Caco-2 (cell line): ENCODE measurements at regions not wholly inside any gene's neighbourhood (a gene's known extent, or its start where the extent isn't known, plus 50 kb on each side); places are given as distances from the start of the nearest gene placed in this dataset.

Experiments used
- BruUV-seq: library from RNA; stranded (reverse); fragments of 400-500 nt; replicated peaks from 2 replicates; lab custom pipeline; 2021; lab: Mats Ljungman, UMichigan
- CTCF ChIA-PET: fragments of 300-600 bp; sonication (Branson Sonifier 250); formaldehyde crosslinking; loops from one replicate; lab custom pipeline; 2022; ENCODE audit warnings: antibody characterized with exemption; lab: Charles Lee
- POLR2A ChIA-PET: fragments of 300-600 bp; sonication (Branson Sonifier 250); formaldehyde crosslinking; loops from one replicate; lab custom pipeline; 2022; ENCODE audit warnings: antibody characterized with exemption; lab: Charles Lee
- DNase-seq, 2 experiments: peaks; one replicate each; pipeline versions ENCODE4 v3.0.0 to v3.0.0-alpha.2; 2020 to 2022
- H3K27me3 ChIP-seq: replicated peaks from 2 replicates; pipeline ENCODE4 v1.6.0; 2011; ENCODE audit warnings: low read length; ENCODE audit not compliant: control insufficient read depth, insufficient read depth
- H3K36me3 ChIP-seq: 2 replicates; pipeline ENCODE4 v1.5.1; 2011; ENCODE audit warnings: low read length; ENCODE audit not compliant: control insufficient read depth, insufficient read depth
- H3K4me1 ChIP-seq: fragments of 250-450 bp; sonication (Bioruptor Pico); 2 replicates; pipeline ENCODE4 v1.5.1; 2020; ENCODE audit warnings: mild to moderate bottlenecking
- H3K4me3 ChIP-seq: 2 replicates; pipeline ENCODE4 v1.5.1; 2011; ENCODE audit warnings: low read depth, mild to moderate bottlenecking, control low read depth, low read length
- H3K9me3 ChIP-seq: fragments of 250-450 bp; sonication (Bioruptor Pico); 2 replicates; pipeline ENCODE4 v1.5.1; 2020; ENCODE audit warnings: mild to moderate bottlenecking, moderate library complexity
- H3K27ac Mint-ChIP-seq: one replicate; pipeline ENCODE4 v1.8.0; 2022; ENCODE audit warnings: mixed read lengths; ENCODE audit not compliant: unreplicated experiment
- H3K27me3 Mint-ChIP-seq: one replicate; pipeline ENCODE4 v1.8.0; 2022; ENCODE audit warnings: mixed read lengths; ENCODE audit not compliant: insufficient read depth, unreplicated experiment
- H3K36me3 Mint-ChIP-seq: one replicate; pipeline ENCODE4 v1.8.0; 2022; ENCODE audit warnings: mild to moderate bottlenecking, mixed read lengths; ENCODE audit not compliant: insufficient read depth, unreplicated experiment
- H3K4me1 Mint-ChIP-seq: one replicate; pipeline ENCODE4 v1.8.0; 2022; ENCODE audit warnings: low read depth, mixed read lengths; ENCODE audit not compliant: unreplicated experiment
- H3K4me3 Mint-ChIP-seq: one replicate; pipeline ENCODE4 v1.8.0; 2022; ENCODE audit warnings: mild to moderate bottlenecking, moderate library complexity, mixed read lengths; ENCODE audit not compliant: unreplicated experiment
- H3K9me3 Mint-ChIP-seq: one replicate; pipeline ENCODE4 v1.8.0; 2022; ENCODE audit warnings: mixed read lengths; ENCODE audit not compliant: unreplicated experiment
- CTCF ChIP-seq, 2 experiments: fragments of 200-600 bp in 1 of 2; IDR thresholded peaks; 1 replicate in 1 of 2; 2 replicates in 1 of 2; pipeline versions ENCODE4 v1.5.1 to v1.8.0; 2011 to 2022; ENCODE audit warnings: antibody characterized with exemption in 1 of 2, control low read depth in 1 of 2, inconsistent platforms in 1 of 2, low read depth in 1 of 2, low read length in 1 of 2, mild to moderate bottlenecking in 1 of 2, moderate library complexity in 1 of 2; ENCODE audit not compliant: insufficient read depth in 1 of 2, severe bottlenecking in 1 of 2, unreplicated experiment in 1 of 2
- intact Hi-C: fragments of 100-400 bp; cut with micrococcal nuclease; formaldehyde crosslinking; loops from one replicate; pipeline ENCODE4 v1.10.0; 2022; ENCODE audit not compliant: unreplicated experiment

- no peak overlapping the region for H3K4me3 Mint-ChIP-seq
- no peaks in the 10 kb centered on the region for H3K27me3 Mint-ChIP-seq
- Histone ChIP-seq H3K36me3 (no peaks in the 10 kb centered on the region), H3K9me3 (no peaks in the 10 kb centered on the region), H3K4me1 (no peaks in the 10 kb centered on the region), H3K27me3 (no peaks in the 10 kb centered on the region), H3K4me3 (no peak overlapping the region)
- ChIA-PET CTCF (no interaction called here), POLR2A (no interaction called here)
- DNase-seq = no peak
- TF ChIP-seq CTCF (IDR thresholded peaks at IDR 0.05; ENCODE audit: insufficient read depth in 1 of 2, low read depth in 1 of 2, low read length in 1 of 2, severe bottlenecking in 1 of 2, unreplicated experiment in 1 of 2) = no peak
- peaks cover under 1% of the 10 kb centered on the region for H3K4me1 Mint-ChIP-seq
- no peaks in the 10 kb centered on the region for H3K9me3 Mint-ChIP-seq
- intact Hi-C loops = no loop called here
- H3K27ac Mint-ChIP-seq = no peak overlapping the region
- no TSS peak for BruUV-seq
- no peaks in the 10 kb centered on the region for H3K36me3 Mint-ChIP-seq
Measured at GRCh38 chr1:47678464-47678980, 240.7 kb downstream of the FOXD2 start.

GRCh38 chr1:47679301-47679791 is 241.5 kb downstream of the FOXD2 start:
- Mint-ChIP-seq H3K9me3 (no peaks in the 10 kb centered on the region), H3K4me3 (no peak overlapping the region), H3K27me3 (no peaks in the 10 kb centered on the region), H3K4me1 (peaks cover 6% of the 10 kb centered on the region), H3K36me3 (no peaks in the 10 kb centered on the region), H3K27ac (no peak overlapping the region)
- TF ChIP-seq CTCF (IDR thresholded peaks at IDR 0.05; ENCODE audit: insufficient read depth in 1 of 2, low read depth in 1 of 2, low read length in 1 of 2, severe bottlenecking in 1 of 2, unreplicated experiment in 1 of 2) = no peak
- H3K27me3 ChIP-seq = no peaks in the 10 kb centered on the region
- H3K4me1 ChIP-seq = peaks cover under 1% of the 10 kb centered on the region; the same call in 1 of the 2 replicates
- BruUV-seq = no TSS peak
- H3K4me3 ChIP-seq = no peak overlapping the region
- H3K9me3 ChIP-seq = no peaks in the 10 kb centered on the region
- H3K36me3 ChIP-seq = no peaks in the 10 kb centered on the region
- CTCF ChIA-PET = no interaction called here
- intact Hi-C loops = no loop called here
- POLR2A ChIA-PET = no interaction called here
- no peak for DNase-seq

- Mint-ChIP-seq H3K27ac (no peak overlapping the region), H3K27me3 (no peaks in the 10 kb centered on the region), H3K4me1 (peaks cover 10% of the 10 kb centered on the region), H3K36me3 (no peaks in the 10 kb centered on the region), H3K9me3 (no peaks in the 10 kb centered on the region), H3K4me3 (no peak overlapping the region)
- CTCF ChIA-PET = no interaction called here
- H3K9me3 ChIP-seq = no peaks in the 10 kb centered on the region
- peaks cover 5% of the 10 kb centered on the region for H3K4me1 ChIP-seq
- no peak for DNase-seq
- H3K4me3 ChIP-seq = no peak overlapping the region
- no TSS peak for BruUV-seq
- TF ChIP-seq CTCF (IDR thresholded peaks at IDR 0.05; ENCODE audit: insufficient read depth in 1 of 2, low read depth in 1 of 2, low read length in 1 of 2, severe bottlenecking in 1 of 2, unreplicated experiment in 1 of 2) = no peak
- no peaks in the 10 kb centered on the region for H3K36me3 ChIP-seq
- POLR2A ChIA-PET = no interaction called here
- no peaks in the 10 kb centered on the region for H3K27me3 ChIP-seq
- intact Hi-C loops = no loop called here
Measured at GRCh38 chr1:47679826-47680225, 242.0 kb downstream of the FOXD2 start.
